Adrenal gland (tissue), 9 donors: ENCODE measurements at regions not wholly inside any gene's neighbourhood (a gene's known extent, or its start where the extent isn't known, plus 50 kb on each side); places are given as distances from the start of the nearest gene placed in this dataset.
A peak's percentile ranks its signal among the peaks of the same experiment; 100 is the strongest.

Source experiments
- DNase-seq, 7 donors: peaks; one replicate each; pipeline ENCODE4 v3.0.0-alpha.2; 2019 to 2020
- H3K27ac ChIP-seq, 5 donors: fragments of 200-600 bp; sonication (generic) in 4 of 5; 1 replicate in 3 of 5; 2 replicates in 2 of 5; pipeline versions ENCODE4 v1.5.1 to v1.8.0; 2016 to 2020; ENCODE audit warnings: mild to moderate bottlenecking in 1 of 5
- H3K27me3 ChIP-seq: fragments of 200-600 bp; 2 replicates; pipeline ENCODE4 v1.8.0; 2021
- H3K36me3 ChIP-seq, 2 donors: fragments of 200-600 bp; replicated peaks in 1 of 2; 1 replicate in 1 of 2; 2 replicates in 1 of 2; pipeline versions ENCODE4 v1.5.1 to v1.8.0; 2018 to 2022
- H3K4me1 ChIP-seq, 2 donors: fragments of 200-600 bp; replicated peaks in 1 of 2; 1 replicate in 1 of 2; 2 replicates in 1 of 2; pipeline versions ENCODE4 v1.5.1 to v1.8.0; 2018 to 2021
- H3K4me3 ChIP-seq, 4 donors: fragments of 200-600 bp; sonication (generic) in 3 of 4; one replicate each; pipeline ENCODE4 v1.5.1; 2016 to 2018
- H3K9me3 ChIP-seq, 3 donors: fragments of 200-600 bp; sonication (generic) in 1 of 3; replicated peaks in 1 of 3; 1 replicate in 2 of 3; 2 replicates in 1 of 3; pipeline versions ENCODE4 v1.5.1 to v1.8.0; 2016 to 2021
- CTCF ChIP-seq, 6 experiments: fragments of 450-650 bp in 4 of 6; fragments of 200-600 bp in 2 of 6; sonication (generic) in 1 of 6; IDR thresholded peaks; 1 replicate in 5 of 6; 2 replicates in 1 of 6; pipeline versions ENCODE4 v1.5.1 to v1.8.0; 2016 to 2021; ENCODE audit warnings: antibody characterized with exemption in 6 of 6, mild to moderate bottlenecking in 2 of 6, moderate library complexity in 1 of 6
- POLR2A ChIP-seq, 2 donors: fragments of 450-650 bp; IDR thresholded peaks; one replicate each; pipeline ENCODE4 v1.6.1; 2017; ENCODE audit warnings: antibody characterized with exemption in 2 of 2, mild to moderate bottlenecking in 2 of 2, moderate library complexity in 1 of 2
- WGBS, 4 donors: extraction: QIAGEN DNeasy Blood & Tissue Kit in 2 of 4; methylation state at CpG; one replicate each; pipeline versions ENCODE4 v1.1.5 to v1.1.7; 2013 to 2017; 5-methylcytosine and 5-hydroxymethylcytosine counted together
- intact Hi-C, 2 donors: fragments of 100-400 bp; cut with DNase I; formaldehyde crosslinking; loops; one replicate each; pipeline versions ENCODE4 v1.14.1 to v1.15.0; 2022 to 2023
- donor health status: healthy with polysubstance abuse.
- donor health status: Bipolar disorder and iron deficiency.
- donor health status: DM: yes; HTN: yes; CAD: no.
- donor health status: DM: no; HTN: no; CAD: no.
- donor health status: DM: no; HTN: no; CAD: no.

GRCh38 chr12:92486443-92487137 is 216.2 kb upstream of the PLEKHG7 start:
- intact Hi-C loops: no loop called here
- no peaks in the 10 kb centered on the region for H3K36me3 ChIP-seq
- no peaks in the 10 kb centered on the region for H3K9me3 ChIP-seq
- H3K27ac ChIP-seq: no peak overlapping the region
- 79 to 87% (median 85%) methylated on average over 3 of the region's 3 CpGs for WGBS, 4 donors
- TF ChIP-seq CTCF (IDR thresholded peaks at IDR 0.05): no peak
- no peak for TF ChIP-seq POLR2A (IDR thresholded peaks at IDR 0.05)
- no peak overlapping the region for H3K4me3 ChIP-seq
- H3K4me1 ChIP-seq: peaks cover 0 to 11% of the 10 kb centered on the region in 2 donors
- no peaks in the 10 kb centered on the region for H3K27me3 ChIP-seq
- DNase-seq: no peak

GRCh38 chr12:92485351-92486348 is 217.1 kb upstream of the PLEKHG7 start:
- Histone ChIP-seq H3K27ac (peak overlapping the region in 1 of 5 donors; percentile 57), H3K4me3 (no peak overlapping the region), H3K36me3 (no peaks in the 10 kb centered on the region), H3K27me3 (no peaks in the 10 kb centered on the region), H3K9me3 (no peaks in the 10 kb centered on the region), H3K4me1 (peaks cover 0 to 11% of the 10 kb centered on the region in 2 donors)
- 55 to 65% (median 62%) methylated on average over 6 of the region's 6 CpGs for WGBS, 4 donors
- TF ChIP-seq POLR2A (IDR thresholded peaks at IDR 0.05) (no peak), CTCF (IDR thresholded peaks at IDR 0.05) (no peak)
- DNase-seq: no peak
- intact Hi-C loops: no loop called here

GRCh38 chr12:92482599-92482998 is 220.2 kb upstream of the PLEKHG7 start:
- no peak for TF ChIP-seq CTCF (IDR thresholded peaks at IDR 0.05)
- no peak for TF ChIP-seq POLR2A (IDR thresholded peaks at IDR 0.05)
- no peak for DNase-seq
- whole genome bisulfite sequencing, 4 donors: 79 to 88% (median 84%) methylated on average over 2 of the region's 2 CpGs
- H3K9me3 ChIP-seq: no peaks in the 10 kb centered on the region
- no peaks in the 10 kb centered on the region for H3K27me3 ChIP-seq
- no peak overlapping the region for H3K4me3 ChIP-seq
- no peaks in the 10 kb centered on the region for H3K36me3 ChIP-seq
- peaks cover 0 to 11% of the 10 kb centered on the region in 2 donors for H3K4me1 ChIP-seq
- intact Hi-C loops: no loop called here
- no peak overlapping the region for H3K27ac ChIP-seq

GRCh38 chr12:92481066-92481465 is 221.7 kb upstream of the PLEKHG7 start:
- TF ChIP-seq POLR2A (IDR thresholded peaks at IDR 0.05): no peak
- no peak for TF ChIP-seq CTCF (IDR thresholded peaks at IDR 0.05)
- intact Hi-C loops: no loop called here
- Histone ChIP-seq H3K4me1 (peaks cover 0 to 8% of the 10 kb centered on the region in 2 donors), H3K27ac (no peak overlapping the region), H3K36me3 (no peaks in the 10 kb centered on the region), H3K4me3 (no peak overlapping the region), H3K9me3 (no peaks in the 10 kb centered on the region), H3K27me3 (no peaks in the 10 kb centered on the region)
- 77 to 92% (median 81%) methylated on average over 2 of the region's 2 CpGs for WGBS, 4 donors
- DNase-seq: no peak
